ENCODE measurements at regions not wholly inside any gene's neighbourhood (a gene's known extent, or its start where the extent isn't known, plus 50 kb on each side); places are given as distances from the start of the nearest gene placed in this dataset.
A peak's percentile ranks its signal among the peaks of the same experiment; 100 is the strongest.
"Not testable (repeated sequence)": the region's sequence is repeated elsewhere in the genome, so short reads cannot be mapped to it uniquely, and the experiment has no call there.

DNA sequence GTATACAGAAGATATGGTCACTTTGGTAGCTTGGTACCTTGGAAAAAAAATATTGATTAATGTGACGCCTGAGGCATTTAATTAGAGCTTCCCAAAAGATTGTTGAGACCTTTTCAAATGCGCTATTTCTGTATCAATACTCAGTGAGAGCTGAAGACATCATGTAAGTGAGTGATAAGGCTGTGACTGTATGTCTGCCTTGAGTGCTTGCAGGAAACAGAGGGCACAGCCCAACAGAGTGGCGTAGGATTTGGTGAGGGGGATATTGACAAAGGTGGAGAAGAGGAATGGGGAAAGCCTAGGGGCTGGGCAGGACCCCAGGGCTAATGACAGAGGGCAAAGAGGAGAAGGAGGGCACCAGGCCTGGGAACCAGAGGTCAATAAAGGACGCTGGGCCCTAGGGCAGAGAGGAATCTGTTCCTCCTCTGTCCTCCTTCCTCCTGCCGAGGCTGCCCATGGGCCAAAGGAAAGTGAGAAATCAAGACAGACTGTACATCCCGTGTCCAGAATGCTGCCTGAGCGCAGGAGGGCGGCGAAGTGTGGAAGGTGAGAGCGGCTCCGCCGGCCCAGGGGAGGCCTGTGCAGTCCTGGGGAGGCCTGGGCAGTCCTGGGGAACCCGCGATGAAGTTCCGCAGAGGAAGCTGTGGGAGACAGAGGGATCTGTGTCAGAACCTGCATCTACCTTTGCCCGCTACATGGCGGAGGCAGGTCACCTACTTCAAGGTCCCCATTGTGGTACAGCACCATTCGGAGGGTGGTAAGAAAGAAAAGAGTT lies 228.6 kb upstream of the PIEZO2 start:
- DNase-seq: no peak

DNA sequence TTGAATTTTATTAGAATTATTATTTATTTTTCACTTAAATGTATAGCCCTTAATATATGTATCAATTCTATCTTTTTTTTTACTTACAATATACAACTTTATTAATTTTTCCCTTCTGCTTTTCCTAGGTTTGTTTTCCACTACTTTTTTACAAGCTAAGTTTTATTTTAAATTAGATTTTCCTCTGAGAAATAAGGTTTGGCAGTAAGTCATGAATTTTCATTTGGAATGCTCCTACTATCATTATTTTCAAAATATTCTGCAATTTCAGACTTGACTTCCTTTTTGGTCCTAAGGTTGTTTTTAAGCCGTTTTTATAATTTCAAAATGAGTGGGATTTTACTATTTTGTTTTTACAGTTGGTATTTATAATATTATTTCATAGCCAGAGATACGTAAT lies 222.8 kb upstream of the PIEZO2 start:
- DNase-seq: no peak

GRCh38 chr18:11369556-11369955 lies 220.2 kb upstream of the PIEZO2 start:
- no peak for DNase-seq

DNA sequence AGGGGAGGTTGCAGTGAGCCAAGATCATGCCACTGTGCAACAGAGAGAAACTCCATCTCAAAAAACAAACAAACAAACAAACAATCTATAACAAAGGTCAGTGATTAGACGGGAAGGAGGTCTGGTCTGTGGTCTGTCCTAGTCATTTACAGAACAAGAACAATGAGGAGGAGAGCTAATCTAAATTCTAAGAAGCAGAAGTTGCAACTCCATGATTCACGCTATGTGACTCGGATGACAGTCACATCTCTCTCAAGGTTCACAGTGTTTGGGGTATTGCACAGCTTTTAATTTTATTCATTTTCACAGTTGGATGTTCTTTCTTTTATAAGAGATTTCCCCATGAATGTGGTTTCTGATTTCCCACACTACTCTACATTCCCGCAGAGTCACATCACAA lies 218.7 kb upstream of the PIEZO2 start:
- DNase-seq: no peak

- no peak for DNase-seq
Observed at GRCh38 chr18:11367351-11367750, 218.0 kb upstream of the PIEZO2 start.

DNA sequence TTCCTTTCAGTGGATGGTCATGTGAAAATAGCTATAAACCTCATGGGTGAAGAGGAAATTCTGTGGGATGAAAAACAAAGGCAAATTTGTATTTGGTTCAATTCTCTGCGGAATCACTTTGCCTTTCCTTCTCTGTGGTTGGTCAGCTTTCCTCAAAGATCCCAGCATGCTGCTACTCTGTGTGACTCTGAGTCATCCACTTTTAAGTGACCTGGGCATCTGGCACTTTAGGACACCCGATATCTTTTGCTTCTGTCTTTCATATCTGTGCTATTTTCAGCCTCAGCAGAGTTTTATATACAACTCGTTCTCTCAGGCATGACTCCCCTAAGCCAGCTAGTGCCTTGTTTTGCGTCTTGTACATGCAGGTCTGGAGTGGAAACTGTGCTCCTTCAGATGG lies 217.0 kb upstream of the PIEZO2 start:
- DNase-seq: no peak

- no peak for DNase-seq
Observed at GRCh38 chr18:11362856-11363255, 213.5 kb upstream of the PIEZO2 start.

DNA sequence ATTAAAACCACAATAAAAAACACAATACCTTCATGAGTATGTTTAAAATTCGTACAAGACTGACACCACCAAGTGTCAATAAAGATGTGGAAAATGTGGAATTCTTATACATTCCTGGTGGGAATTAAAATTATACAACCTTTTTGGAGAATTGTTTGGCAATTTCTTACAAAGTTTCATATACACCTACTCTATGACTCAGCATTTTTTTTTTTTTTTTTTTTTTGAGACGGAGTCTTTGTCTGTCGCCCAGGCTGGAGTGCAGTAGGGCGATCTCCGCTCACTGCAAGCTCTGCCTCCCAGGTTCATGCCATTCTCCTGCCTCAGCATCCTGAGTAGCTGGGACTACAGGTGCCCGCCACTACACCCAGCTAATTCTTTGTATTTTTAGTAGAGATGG lies 212.5 kb upstream of the PIEZO2 start:
- not testable (repeated sequence) for DNase-seq

- no peak for DNase-seq
Observed at GRCh38 chr18:11357678-11358077, 208.3 kb upstream of the PIEZO2 start.

GRCh38 chr18:11344576-11344975 lies 195.2 kb upstream of the PIEZO2 start:
- not testable (repeated sequence) for DNase-seq

DNA sequence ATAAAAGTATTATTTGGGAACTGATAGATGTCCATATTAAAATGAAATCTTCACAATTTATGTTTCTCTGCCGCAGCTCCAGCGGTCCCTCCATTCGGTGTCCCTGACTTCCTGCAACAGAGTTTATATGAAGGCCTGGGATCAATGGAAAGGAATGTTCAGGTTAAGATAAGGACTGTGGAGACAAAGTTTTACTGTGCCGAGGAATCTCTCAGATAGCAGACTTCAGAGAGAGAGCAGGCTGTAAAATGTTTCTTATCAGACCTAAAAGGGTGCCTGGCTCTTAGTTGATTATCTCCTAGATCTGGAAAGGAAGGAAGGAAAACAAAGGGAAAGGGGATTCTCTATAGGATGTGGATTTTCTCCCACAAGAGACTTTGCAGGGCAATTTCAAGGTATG lies 193.7 kb upstream of the PIEZO2 start:
- DNase-seq: no peak

DNA sequence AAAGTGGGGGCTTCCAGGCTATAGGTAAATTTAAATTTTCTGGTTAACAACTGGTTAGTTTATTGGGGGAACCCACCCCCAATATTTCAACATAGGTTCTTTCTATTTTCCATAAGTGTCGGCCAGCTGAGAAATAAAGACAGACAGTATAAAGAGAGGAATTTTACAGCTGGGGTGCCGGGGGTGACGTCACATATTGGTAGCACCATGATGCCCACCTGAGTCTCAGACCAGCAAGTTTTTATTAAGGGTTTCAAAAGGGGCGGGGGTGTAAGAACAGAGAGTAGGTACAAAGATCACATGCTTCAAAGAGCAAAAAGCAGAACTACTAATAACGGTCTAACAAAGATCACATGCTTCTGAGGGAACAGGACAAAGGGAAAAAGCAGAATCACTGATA lies 192.7 kb upstream of the PIEZO2 start:
- DNase-seq: not testable (repeated sequence)

- DNase-seq: no peak
Observed at GRCh38 chr18:11339188-11339775, 189.9 kb upstream of the PIEZO2 start.

- no peak for DNase-seq
Observed at GRCh38 chr18:11336241-11336640, 186.9 kb upstream of the PIEZO2 start.

GRCh38 chr18:11327391-11328009 lies 178.1 kb upstream of the PIEZO2 start:
- DNase-seq: no peak

DNA sequence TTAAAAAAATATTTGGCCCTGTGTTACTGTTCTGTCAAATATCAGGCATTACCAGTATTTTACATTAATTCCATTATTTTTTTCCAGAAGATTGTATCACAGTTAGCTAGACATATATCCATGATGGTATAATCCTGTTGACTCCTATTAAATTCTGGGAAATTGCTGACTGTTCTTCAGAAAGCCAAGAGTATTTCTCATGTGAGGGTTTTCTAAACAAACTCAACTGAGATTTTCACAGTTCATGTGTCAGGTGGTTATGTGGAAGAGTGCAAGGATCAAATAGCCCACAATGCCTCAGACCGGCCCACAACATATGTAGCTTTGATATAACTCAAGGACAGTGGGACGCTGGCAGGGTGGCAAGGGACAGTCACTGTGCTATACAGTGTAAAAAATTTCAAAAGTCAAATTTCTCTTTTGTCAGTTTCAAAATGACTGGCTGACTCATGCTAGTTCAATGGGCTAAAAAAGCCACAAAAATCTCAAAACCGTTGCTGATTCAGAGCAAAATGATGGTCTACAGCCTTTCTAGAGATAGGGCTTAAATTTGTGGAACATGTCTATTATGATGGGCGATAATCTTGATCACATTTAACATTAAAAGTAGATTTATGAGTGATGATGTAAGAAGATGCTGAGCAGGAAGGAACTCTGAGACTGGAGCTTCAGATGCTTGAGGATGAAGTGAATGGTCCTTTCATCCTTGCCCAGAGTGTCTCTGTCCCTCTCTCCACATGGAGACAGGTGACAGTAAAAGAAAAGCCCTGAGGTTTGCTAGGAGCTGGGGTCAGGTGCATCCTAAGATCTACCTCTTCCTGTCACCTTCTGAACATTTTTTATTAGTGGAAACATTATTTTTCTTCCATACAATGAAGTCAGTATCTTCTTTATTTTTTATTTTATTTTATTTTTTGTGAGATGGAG lies 175.8 kb upstream of the PIEZO2 start:
- DNase-seq: no peak

GRCh38 chr18:11324510-11324909 lies 175.1 kb upstream of the PIEZO2 start:
- DNase-seq: no peak

- DNase-seq: no peak
Observed at GRCh38 chr18:11323359-11323819, 174.0 kb upstream of the PIEZO2 start.

GRCh38 chr18:11322716-11323115 lies 173.3 kb upstream of the PIEZO2 start:
- DNase-seq: no peak

- no peak for DNase-seq
Observed at GRCh38 chr18:11322006-11322405, 172.6 kb upstream of the PIEZO2 start.

- DNase-seq: no peak
Observed at GRCh38 chr18:11320986-11321385, 171.6 kb upstream of the PIEZO2 start.

DNA sequence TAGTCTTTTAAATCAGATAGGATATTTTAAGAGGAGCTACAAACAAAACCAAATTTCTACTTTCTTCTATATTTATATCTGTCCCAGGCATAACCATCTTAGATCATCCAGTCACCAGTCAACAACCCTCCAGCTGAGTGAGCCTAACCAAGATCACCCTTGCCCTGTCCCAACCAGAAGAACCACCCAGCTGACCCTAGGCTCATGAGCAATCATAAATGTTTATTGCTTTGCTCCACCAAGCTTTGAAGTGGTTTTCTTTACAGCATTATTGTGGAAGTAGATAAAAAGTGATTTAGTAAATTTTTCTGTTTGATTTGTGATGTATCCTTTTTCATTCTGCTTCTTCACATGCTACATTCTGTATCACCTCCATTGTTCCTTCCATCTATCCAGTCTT lies 167.2 kb upstream of the PIEZO2 start:
- no peak for DNase-seq

DNA sequence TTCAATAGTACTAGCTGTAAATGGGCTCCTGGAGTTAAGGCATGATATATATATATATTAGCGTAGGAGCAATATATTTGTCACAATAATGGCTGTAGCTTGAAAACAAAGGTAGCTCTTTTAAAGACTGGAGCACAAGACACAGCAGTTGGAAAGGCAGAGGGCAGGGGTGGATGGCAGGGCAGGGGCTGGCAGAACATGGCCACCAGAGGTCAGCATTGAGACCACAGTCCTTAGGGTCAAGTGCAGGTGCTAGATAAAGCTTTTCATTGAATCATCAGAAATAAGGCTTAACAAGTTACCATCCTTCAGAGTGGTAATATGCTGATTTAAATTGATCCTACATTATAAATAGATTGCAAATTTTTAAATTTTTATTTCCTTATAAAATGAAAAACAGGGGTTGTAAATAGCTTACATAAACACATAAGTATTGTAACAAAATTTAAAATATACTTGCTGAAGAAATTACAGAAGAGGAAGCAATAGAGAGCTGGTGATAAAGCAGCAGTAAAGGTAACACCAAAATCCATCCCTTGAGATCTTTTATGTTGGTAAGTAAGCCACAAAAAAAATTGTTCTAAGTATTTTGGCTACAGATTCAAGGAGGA lies 161.2 kb upstream of the PIEZO2 start:
- peak; percentile 27 to 51 for DNase-seq
